HUES64 (cell line): ENCODE measurements at regions not wholly inside any gene's neighbourhood (a gene's known extent, or its start where the extent isn't known, plus 50 kb on each side); places are given as distances from the start of the nearest gene placed in this dataset.

Experiments
- H3K27ac ChIP-seq: 2 replicates; pipeline ENCODE4 v1.7.0; 2013; ENCODE audit warnings: low read depth, low read length, inconsistent platforms
- H3K27me3 ChIP-seq: 2 replicates; pipeline ENCODE4 v1.6.1; 2013; ENCODE audit warnings: mild to moderate bottlenecking, low read length; ENCODE audit not compliant: insufficient read depth
- H3K36me3 ChIP-seq: 2 replicates; pipeline ENCODE4 v1.6.1; 2013; ENCODE audit warnings: mild to moderate bottlenecking, low read length; ENCODE audit not compliant: insufficient read depth
- H3K4me1 ChIP-seq: 2 replicates; pipeline ENCODE4 v1.6.1; 2013; ENCODE audit warnings: mild to moderate bottlenecking, low read length, moderate library complexity; ENCODE audit not compliant: insufficient read depth
- H3K4me3 ChIP-seq: 2 replicates; pipeline ENCODE4 v1.5.1; 2013; ENCODE audit warnings: mild to moderate bottlenecking, low read length, moderate library complexity
- H3K9ac ChIP-seq: 2 replicates; pipeline ENCODE4 v1.6.1; 2013; ENCODE audit warnings: mild to moderate bottlenecking, low read depth, low read length
- H3K9me3 ChIP-seq: 2 replicates; pipeline ENCODE4 v1.6.1; 2013; ENCODE audit warnings: low read depth, low read length; ENCODE audit not compliant: insufficient read depth
- WGBS: fragments of 150-250, 120-280 bp; methylation state at CpG from one replicate; pipeline ENCODE4 v1.1.7; 2013; ENCODE audit warnings: missing lambda C conversion rate; 5-methylcytosine and 5-hydroxymethylcytosine counted together

DNA sequence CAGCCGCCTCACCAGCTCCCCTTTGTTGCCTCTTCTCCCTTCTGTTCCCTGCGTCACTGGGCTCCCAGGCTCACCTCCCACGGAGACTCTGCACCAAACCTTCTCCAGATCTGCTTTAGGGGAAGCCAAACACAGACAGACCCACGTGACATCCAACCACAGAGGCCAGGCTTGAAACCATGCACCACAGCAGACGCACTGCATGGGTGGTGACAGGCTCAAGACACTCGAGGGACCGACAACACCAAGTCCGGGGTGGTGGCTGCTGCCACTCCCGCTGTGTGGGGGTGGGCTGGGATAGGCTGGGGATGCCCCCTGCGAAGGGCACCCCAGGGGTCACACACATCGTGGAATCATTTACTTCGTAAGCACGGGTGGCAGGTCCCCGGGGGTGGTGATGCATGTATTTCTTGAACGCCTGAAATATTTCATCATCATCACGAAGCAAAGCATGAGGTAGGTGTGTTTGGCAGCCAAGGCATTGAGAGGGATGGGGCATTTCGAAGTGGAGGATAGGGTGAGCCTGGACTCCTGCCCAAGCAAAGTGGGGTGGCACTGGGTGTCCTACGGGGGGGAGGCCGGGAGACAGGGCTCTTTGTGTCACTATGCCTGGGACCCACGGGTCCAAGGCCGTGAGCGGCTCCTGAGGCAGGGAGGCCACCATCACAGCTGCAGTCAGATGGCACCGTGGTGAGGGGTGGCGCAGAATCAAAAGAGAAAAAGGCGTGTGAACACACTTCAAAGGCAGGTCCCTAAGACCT is 66.8 kb upstream of the RFLNA start:
- peaks cover 4% of the 10 kb centered on the region; the same call in 1 of the 2 replicates for H3K4me1 ChIP-seq
- no peak overlapping the region for H3K4me3 ChIP-seq
- H3K27me3 ChIP-seq: no peaks in the 10 kb centered on the region
- H3K36me3 ChIP-seq: no peaks in the 10 kb centered on the region
- no peak overlapping the region for H3K9ac ChIP-seq
- no peak overlapping the region for H3K27ac ChIP-seq
- 95% methylated on average over 25 of the region's 25 CpGs for WGBS
- peaks cover 9% of the 10 kb centered on the region; the same call in 1 of the 2 replicates for H3K9me3 ChIP-seq

- no peaks in the 10 kb centered on the region for H3K27me3 ChIP-seq
- no peaks in the 10 kb centered on the region for H3K36me3 ChIP-seq
- H3K4me3 ChIP-seq: no peak overlapping the region
Observed at GRCh38 chr12:124229520-124229919, 65.4 kb upstream of the RFLNA start.

DNA sequence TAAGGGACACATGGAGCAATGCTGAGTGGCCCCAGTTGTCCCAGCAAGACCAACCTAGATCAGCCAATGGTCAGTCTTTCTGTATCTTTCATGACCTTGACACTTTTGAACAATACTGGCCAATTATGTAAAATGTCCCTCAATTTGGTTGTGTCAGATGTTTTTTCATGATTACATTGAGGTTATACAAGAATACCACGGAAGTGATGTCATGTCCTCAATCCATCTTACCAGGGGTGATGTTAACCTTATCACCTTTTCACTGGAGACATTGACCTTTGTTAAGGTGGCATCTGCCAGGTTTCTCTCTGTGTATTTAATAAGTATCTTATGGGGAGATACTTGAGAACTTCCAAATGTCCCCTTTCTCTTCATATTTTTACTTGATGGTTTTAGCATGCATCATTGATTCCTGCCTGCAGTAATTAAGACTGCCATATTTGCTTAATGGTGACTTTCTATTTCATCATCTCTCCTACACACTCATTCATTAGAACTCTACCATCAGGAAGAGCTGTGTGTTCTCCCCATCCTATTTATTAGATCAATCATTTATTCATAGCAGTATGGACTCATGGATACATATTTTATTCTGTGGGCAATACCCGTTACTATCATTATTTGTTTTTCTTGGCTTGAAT is 64.7 kb upstream of the RFLNA start:
- no peaks in the 10 kb centered on the region for H3K36me3 ChIP-seq

More at GRCh38 chr12:124229520-124229919, 65.4 kb upstream of the RFLNA start:
- Histone ChIP-seq H3K4me1 (peaks cover 4% of the 10 kb centered on the region; the same call in 1 of the 2 replicates), H3K9ac (no peak overlapping the region), H3K27ac (no peak overlapping the region), H3K9me3 (peaks cover 9% of the 10 kb centered on the region; the same call in 1 of the 2 replicates)

DNA sequence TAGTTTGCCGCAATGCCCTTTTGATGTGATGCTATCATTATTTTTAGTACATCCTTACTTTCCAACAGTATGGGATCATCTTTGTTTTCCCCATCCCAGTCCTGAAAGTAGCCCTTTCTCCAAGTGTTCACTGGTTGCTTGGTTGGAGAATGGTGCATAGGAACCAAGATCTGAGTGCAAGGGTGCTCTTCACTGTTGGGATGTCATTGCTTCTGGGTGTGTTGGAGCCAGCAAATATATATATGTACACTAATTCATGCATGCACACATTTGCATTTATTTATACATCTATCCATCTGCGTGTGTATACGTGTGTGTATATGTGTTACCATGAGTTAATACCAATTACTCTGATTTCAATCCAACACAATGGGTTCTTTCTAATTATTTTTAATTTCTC is 64.1 kb upstream of the RFLNA start:
- Histone ChIP-seq H3K27ac (no peak overlapping the region), H3K4me1 (peaks cover 4% of the 10 kb centered on the region; the same call in 1 of the 2 replicates), H3K4me3 (no peak overlapping the region), H3K36me3 (no peaks in the 10 kb centered on the region), H3K9me3 (peaks cover 9% of the 10 kb centered on the region; the same call in 1 of the 2 replicates), H3K9ac (no peak overlapping the region), H3K27me3 (no peaks in the 10 kb centered on the region)
- 86% methylated on average over 1 of the region's 3 CpGs for WGBS

More for the DNA sequence above, 64.7 kb upstream of the RFLNA start:
- WGBS: 97% methylated on average over 2 of the region's 2 CpGs
- Histone ChIP-seq H3K9me3 (peaks cover 9% of the 10 kb centered on the region; the same call in 1 of the 2 replicates), H3K4me3 (no peak overlapping the region), H3K4me1 (peaks cover 4% of the 10 kb centered on the region; the same call in 1 of the 2 replicates), H3K27me3 (no peaks in the 10 kb centered on the region), H3K9ac (no peak overlapping the region), H3K27ac (no peak overlapping the region)

- H3K4me1 ChIP-seq: peaks cover 4% of the 10 kb centered on the region; the same call in 1 of the 2 replicates
- H3K9me3 ChIP-seq: peaks cover 9% of the 10 kb centered on the region; the same call in 1 of the 2 replicates
- H3K36me3 ChIP-seq: no peaks in the 10 kb centered on the region
- no peak overlapping the region for H3K27ac ChIP-seq
- no peak overlapping the region for H3K9ac ChIP-seq
- H3K27me3 ChIP-seq: no peaks in the 10 kb centered on the region
- 92% methylated on average over 19 of the region's 19 CpGs for WGBS
- H3K4me3 ChIP-seq: no peak overlapping the region
Observed at GRCh38 chr12:124231980-124232653, 62.8 kb upstream of the RFLNA start.

DNA sequence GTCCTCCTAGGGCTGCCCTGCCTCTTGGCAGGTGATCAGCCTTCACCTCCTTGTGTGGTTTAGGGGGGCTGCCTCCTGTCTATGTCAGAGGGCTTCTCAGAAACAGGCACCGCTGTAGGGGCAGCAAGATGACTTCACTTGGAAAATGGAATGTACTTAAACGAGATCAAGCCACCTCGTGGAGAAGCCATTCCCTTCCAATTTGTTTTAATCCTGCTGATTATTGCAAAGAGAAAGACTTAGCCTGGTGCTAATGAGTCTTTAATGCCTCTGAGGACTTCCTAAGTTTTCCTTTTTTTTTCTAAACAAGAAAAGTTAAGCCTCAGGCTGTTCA is 62.3 kb upstream of the RFLNA start:
- Histone ChIP-seq H3K4me1 (peaks cover 4% of the 10 kb centered on the region; the same call in 1 of the 2 replicates), H3K9me3 (peaks cover 9% of the 10 kb centered on the region; the same call in 1 of the 2 replicates), H3K27ac (no peak overlapping the region), H3K36me3 (no peaks in the 10 kb centered on the region), H3K4me3 (no peak overlapping the region), H3K9ac (no peak overlapping the region), H3K27me3 (no peaks in the 10 kb centered on the region)
- WGBS: 76% methylated on average over 3 of the region's 3 CpGs

DNA sequence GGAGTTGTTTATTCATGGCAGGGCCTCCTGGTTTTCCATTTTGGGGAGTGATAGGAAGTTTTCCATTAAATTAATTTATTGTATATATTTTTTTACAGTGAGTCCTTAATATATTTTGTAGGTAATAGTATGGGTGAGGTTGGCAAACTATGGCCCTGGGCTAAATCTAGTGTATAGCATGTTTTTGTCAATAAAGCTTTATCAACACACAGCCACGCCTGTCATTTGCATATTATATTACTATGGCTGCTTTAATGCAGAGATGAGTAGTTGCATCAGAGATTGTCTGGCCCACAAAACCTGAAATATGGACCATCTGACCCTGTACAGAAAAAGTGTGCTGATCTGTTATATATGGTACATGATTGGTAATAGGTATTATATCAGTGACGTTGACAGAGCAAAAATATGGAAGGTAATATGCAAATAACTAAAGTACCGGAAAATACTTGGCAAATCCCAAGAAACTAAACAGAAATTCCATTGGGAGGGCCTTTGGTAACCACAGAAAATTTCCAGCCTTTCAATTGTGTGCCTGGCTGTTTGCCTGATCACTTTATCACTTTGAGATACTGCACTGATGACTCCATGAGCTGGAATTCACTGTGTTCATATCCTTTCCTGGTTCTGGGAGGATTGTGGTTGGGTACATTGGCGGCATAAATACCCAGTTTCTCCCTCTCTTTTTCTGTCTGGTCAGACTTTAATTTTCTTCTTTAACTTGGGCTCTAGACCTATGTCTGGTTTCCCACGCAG is 61.7 kb upstream of the RFLNA start:
- Histone ChIP-seq H3K9me3 (peaks cover 9% of the 10 kb centered on the region; the same call in 1 of the 2 replicates), H3K9ac (no peak overlapping the region), H3K27me3 (no peaks in the 10 kb centered on the region), H3K4me3 (no peak overlapping the region), H3K27ac (no peak overlapping the region), H3K4me1 (peaks cover 4% of the 10 kb centered on the region; the same call in 1 of the 2 replicates), H3K36me3 (no peaks in the 10 kb centered on the region)
- 92% methylated on average over 5 of the region's 5 CpGs for WGBS

GRCh38 chr12:124233846-124234640 is 60.9 kb upstream of the RFLNA start:
- WGBS: 94% methylated on average over 8 of the region's 8 CpGs
- no peak overlapping the region for H3K9ac ChIP-seq
- H3K36me3 ChIP-seq: no peaks in the 10 kb centered on the region
- no peaks in the 10 kb centered on the region for H3K27me3 ChIP-seq
- H3K9me3 ChIP-seq: peaks cover 9% of the 10 kb centered on the region; the same call in 1 of the 2 replicates
- peaks cover 4% of the 10 kb centered on the region; the same call in 1 of the 2 replicates for H3K4me1 ChIP-seq
- no peak overlapping the region for H3K27ac ChIP-seq
- H3K4me3 ChIP-seq: no peak overlapping the region

- no peak overlapping the region for H3K9ac ChIP-seq
- WGBS: 95% methylated on average over 5 of the region's 5 CpGs
- H3K9me3 ChIP-seq: no peaks in the 10 kb centered on the region
- H3K27ac ChIP-seq: no peak overlapping the region
- H3K27me3 ChIP-seq: no peaks in the 10 kb centered on the region
- no peak overlapping the region for H3K4me3 ChIP-seq
- H3K4me1 ChIP-seq: peaks cover 5% of the 10 kb centered on the region; the same call in 1 of the 2 replicates
- no peaks in the 10 kb centered on the region for H3K36me3 ChIP-seq
Observed at GRCh38 chr12:124236625-124237031, 58.3 kb upstream of the RFLNA start.

- Histone ChIP-seq H3K36me3 (no peaks in the 10 kb centered on the region), H3K27ac (no peak overlapping the region), H3K9ac (no peak overlapping the region), H3K27me3 (no peaks in the 10 kb centered on the region), H3K9me3 (no peaks in the 10 kb centered on the region), H3K4me3 (no peak overlapping the region), H3K4me1 (peaks cover 9% of the 10 kb centered on the region; the same call in 1 of the 2 replicates)
- 82% methylated on average over 4 of the region's 4 CpGs for WGBS
Observed at GRCh38 chr12:124238886-124239285, 56.0 kb upstream of the RFLNA start.
